Naive thymus-derived CD4-positive, alpha-beta T cell (primary cell): ENCODE measurements at regions not wholly inside any gene's neighbourhood (a gene's known extent, or its start where the extent isn't known, plus 50 kb on each side); places are given as distances from the start of the nearest gene placed in this dataset.

ENCODE experiments used
- ATAC-seq: fragments of 150-1000 bp; cut with Tn5 transposase; 2 replicates; pipeline ENCODE4 v1.10.0; 2021; ENCODE audit warnings: mild to moderate bottlenecking, moderate library complexity
- CTCF ChIA-PET: fragments of 350-600 bp; sonication (Branson Sonifier 250); formaldehyde crosslinking; loops from one replicate; lab custom pipeline; 2021; ENCODE audit warnings: antibody characterized with exemption; lab: Charles Lee
- POLR2A ChIA-PET: fragments of 350-600 bp; sonication (Branson Sonifier 250); formaldehyde crosslinking; loops from one replicate; lab custom pipeline; 2021; ENCODE audit warnings: antibody characterized with exemption, inconsistent platforms; lab: Charles Lee
- DNase-seq, 9 donors: peaks; one replicate each; pipeline versions ENCODE4 v3.0.0 to v3.0.0-alpha.2; 2020 to 2022; ENCODE audit warnings: mixed read lengths in 1 of 9
- H3K27ac ChIP-seq: one replicate; pipeline ENCODE4 v1.7.0; 2013; ENCODE audit warnings: mild to moderate bottlenecking, low read depth, low read length, moderate library complexity
- H3K27me3 ChIP-seq, 2 donors: one replicate each; pipeline ENCODE4 v1.7.0; 2013; ENCODE audit warnings: low read length in 2 of 2, mild to moderate bottlenecking in 2 of 2, moderate library complexity in 2 of 2; ENCODE audit not compliant: control insufficient read depth in 2 of 2, insufficient read depth in 2 of 2
- H3K36me3 ChIP-seq, 3 experiments: 1 replicate in 2 of 3; 2 replicates in 1 of 3; pipeline ENCODE4 v1.7.0; 2013; ENCODE audit warnings: low read length in 3 of 3, mild to moderate bottlenecking in 3 of 3, moderate library complexity in 1 of 3; ENCODE audit not compliant: insufficient read depth in 3 of 3, control insufficient read depth in 2 of 3
- H3K4me1 ChIP-seq, 2 donors: one replicate each; pipeline ENCODE4 v1.7.0; 2013; ENCODE audit warnings: low read length in 2 of 2, mild to moderate bottlenecking in 2 of 2, moderate library complexity in 1 of 2; ENCODE audit not compliant: control insufficient read depth in 2 of 2, insufficient read depth in 2 of 2
- H3K4me3 ChIP-seq: 2 replicates; pipeline ENCODE4 v1.7.0; 2013; ENCODE audit warnings: mild to moderate bottlenecking, low read length
- H3K9me3 ChIP-seq, 3 experiments: 1 replicate in 2 of 3; 2 replicates in 1 of 3; pipeline ENCODE4 v1.7.0; 2013; ENCODE audit warnings: low read length in 3 of 3; ENCODE audit not compliant: control insufficient read depth in 2 of 3
- H3K27ac Mint-ChIP-seq, 9 donors: one replicate each; pipeline ENCODE4 v1.8.0; 2020 to 2022; ENCODE audit warnings: mixed read lengths in 9 of 9, mild to moderate bottlenecking in 8 of 9, moderate library complexity in 5 of 9, inconsistent platforms in 2 of 9
- H3K27me3 Mint-ChIP-seq, 5 donors: one replicate each; pipeline ENCODE4 v1.8.0; 2021 to 2022; ENCODE audit warnings: mixed read lengths in 5 of 5, mild to moderate bottlenecking in 1 of 5
- H3K36me3 Mint-ChIP-seq, 5 donors: one replicate each; pipeline ENCODE4 v1.8.0; 2020 to 2022; ENCODE audit warnings: mixed read lengths in 5 of 5, mild to moderate bottlenecking in 3 of 5, inconsistent platforms in 1 of 5
- H3K4me1 Mint-ChIP-seq, 7 donors: one replicate each; pipeline ENCODE4 v1.8.0; 2020 to 2022; ENCODE audit warnings: mixed read lengths in 7 of 7, mild to moderate bottlenecking in 3 of 7, inconsistent platforms in 1 of 7
- H3K4me3 Mint-ChIP-seq, 10 donors: one replicate each; pipeline ENCODE4 v1.8.0; 2020 to 2022; ENCODE audit warnings: mild to moderate bottlenecking in 10 of 10, mixed read lengths in 10 of 10, moderate library complexity in 6 of 10, inconsistent platforms in 2 of 10
- H3K9me3 Mint-ChIP-seq, 11 donors: one replicate each; pipeline ENCODE4 v1.8.0; 2020 to 2022; ENCODE audit warnings: mixed read lengths in 11 of 11, mild to moderate bottlenecking in 4 of 11, inconsistent platforms in 1 of 11, moderate library complexity in 1 of 11
- intact Hi-C, 2 donors: fragments of 100-400 bp; cut with micrococcal nuclease; formaldehyde crosslinking; loops; one replicate each; pipeline ENCODE4 v1.15.1; 2023

DNA sequence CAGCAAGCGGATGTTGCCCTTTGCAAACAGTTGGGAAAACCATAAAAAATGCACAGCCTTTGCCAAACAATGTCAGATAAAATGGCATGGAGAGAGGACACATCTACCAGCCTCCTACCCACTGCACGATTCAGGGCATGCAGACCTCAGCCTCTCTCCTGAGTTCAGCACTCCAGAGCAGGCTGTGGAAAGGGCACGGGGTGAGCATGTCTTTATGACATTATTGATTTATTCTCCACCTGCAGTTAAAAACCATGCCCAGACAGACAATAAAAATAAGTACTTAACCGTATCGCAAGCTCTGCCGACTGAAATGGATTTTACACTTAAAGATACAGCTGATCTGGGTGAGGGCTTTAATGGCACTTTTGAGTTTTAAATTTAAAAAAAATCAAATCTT is 127.1 kb downstream of the MAF start:
- intact Hi-C loops = no loop called here
- H3K27me3 ChIP-seq = no peaks in the 10 kb centered on the region
- no peaks in the 10 kb centered on the region for H3K36me3 Mint-ChIP-seq
- no peaks in the 10 kb centered on the region for H3K4me1 ChIP-seq
- H3K27me3 Mint-ChIP-seq = peaks cover 0 to 10% (median 4%) of the 10 kb centered on the region in 5 donors
- H3K27ac Mint-ChIP-seq = no peak overlapping the region
- no peaks in the 10 kb centered on the region for H3K9me3 ChIP-seq
- peaks cover 0 to 1% (median 0%) of the 10 kb centered on the region in 11 donors for H3K9me3 Mint-ChIP-seq
- ChIA-PET CTCF (interaction anchor here (0.6 kb wide), 1 partner anchor 662 kb away, joined by 3 read pairs; no protein-coding TSS in a partner anchor), POLR2A (no interaction called here)
- no peak overlapping the region for H3K27ac ChIP-seq
- DNase-seq (no peak), ATAC-seq (no peak)
- no peaks in the 10 kb centered on the region for H3K36me3 ChIP-seq
- H3K4me3 Mint-ChIP-seq = no peak overlapping the region
- no peaks in the 10 kb centered on the region for H3K4me1 Mint-ChIP-seq
- no peak overlapping the region for H3K4me3 ChIP-seq

DNA sequence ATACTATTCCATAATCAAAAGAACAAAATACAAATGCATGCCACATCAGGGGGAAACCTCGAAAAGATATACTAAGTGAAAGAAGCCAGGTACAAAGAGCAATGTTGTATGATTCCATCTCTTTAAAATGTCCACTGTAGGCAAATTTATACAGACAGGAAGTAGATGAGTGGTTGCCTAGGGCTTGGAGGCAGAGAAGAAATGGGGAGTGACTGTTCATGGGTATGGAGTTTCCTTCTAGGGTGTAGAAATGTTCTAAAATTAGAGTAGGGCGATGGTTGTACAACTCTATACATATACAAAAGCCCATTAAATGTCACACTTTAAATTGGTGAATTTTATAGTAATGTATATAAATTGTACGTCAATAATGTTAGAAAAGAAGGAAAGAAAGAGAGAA is 128.1 kb downstream of the MAF start:
- POLR2A ChIA-PET = no interaction called here
- peaks cover 0 to 10% (median 4%) of the 10 kb centered on the region in 5 donors for H3K27me3 Mint-ChIP-seq
- Histone ChIP-seq H3K9me3 (no peaks in the 10 kb centered on the region), H3K36me3 (no peaks in the 10 kb centered on the region), H3K4me1 (no peaks in the 10 kb centered on the region), H3K27me3 (no peaks in the 10 kb centered on the region), H3K4me3 (no peak overlapping the region), H3K27ac (no peak overlapping the region)
- H3K4me1 Mint-ChIP-seq = no peaks in the 10 kb centered on the region
- peaks cover 0 to 1% (median 0%) of the 10 kb centered on the region in 11 donors for H3K9me3 Mint-ChIP-seq
- ATAC-seq (no peak), DNase-seq (no peak)
- no peak overlapping the region for H3K4me3 Mint-ChIP-seq
- intact Hi-C loops = no loop called here
- no peaks in the 10 kb centered on the region for H3K36me3 Mint-ChIP-seq
- CTCF ChIA-PET = interaction anchor here (0.6 kb wide), 1 partner anchor 130 kb away, joined by 4 read pairs; no protein-coding TSS in a partner anchor
- H3K27ac Mint-ChIP-seq = no peak overlapping the region

DNA sequence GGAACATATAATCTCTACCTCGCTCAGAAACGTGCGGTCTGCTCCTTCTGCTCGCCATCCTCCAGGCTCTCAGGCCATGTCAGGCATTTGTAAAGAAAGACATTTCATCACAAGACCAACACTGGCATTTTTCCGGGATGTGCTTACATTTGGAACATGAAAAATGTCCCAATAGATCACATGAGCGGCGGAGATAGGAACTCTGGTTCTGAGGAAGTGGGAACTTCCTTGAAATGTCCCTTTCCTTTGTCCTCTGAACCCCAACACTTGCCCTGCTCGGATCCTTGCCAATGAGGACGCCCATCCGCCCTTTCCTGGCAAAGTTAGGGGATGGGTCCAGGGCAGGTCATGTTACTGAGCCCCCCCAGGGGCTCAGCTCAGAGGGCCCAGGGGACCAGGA is 130.5 kb downstream of the MAF start:
- H3K4me1 ChIP-seq = no peaks in the 10 kb centered on the region
- H3K9me3 ChIP-seq = no peaks in the 10 kb centered on the region
- ChIA-PET CTCF (no interaction called here), POLR2A (no interaction called here)
- Mint-ChIP-seq H3K36me3 (no peaks in the 10 kb centered on the region), H3K9me3 (peaks cover 0 to 3% (median 0%) of the 10 kb centered on the region in 11 donors), H3K27ac (no peak overlapping the region), H3K4me1 (no peaks in the 10 kb centered on the region), H3K4me3 (no peak overlapping the region), H3K27me3 (peaks cover 0 to 13% (median 4%) of the 10 kb centered on the region in 5 donors)
- H3K36me3 ChIP-seq = no peaks in the 10 kb centered on the region
- ATAC-seq (no peak), DNase-seq (no peak)
- H3K27ac ChIP-seq = no peak overlapping the region
- H3K27me3 ChIP-seq = no peaks in the 10 kb centered on the region
- no peak overlapping the region for H3K4me3 ChIP-seq
- intact Hi-C loops = no loop called here

DNA sequence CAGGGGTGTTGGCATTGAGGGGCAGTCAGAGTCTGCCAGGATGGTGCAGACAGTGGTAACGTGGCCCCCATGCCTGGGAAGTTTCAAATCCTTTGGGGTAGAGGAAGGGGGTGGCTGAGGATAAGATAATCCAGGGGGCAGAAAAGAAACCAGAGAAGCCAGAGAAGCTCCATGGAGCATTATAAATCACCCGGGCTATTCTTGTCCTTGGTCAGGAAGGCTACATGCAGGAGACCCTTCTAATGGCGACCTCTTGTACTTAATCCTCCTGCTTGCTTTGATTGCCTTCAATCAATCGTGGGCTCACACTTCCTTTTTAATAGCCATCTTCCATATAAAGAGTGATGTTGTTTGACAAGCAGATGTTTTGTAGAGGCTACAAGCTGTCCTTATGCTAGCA is 131.9 kb downstream of the MAF start:
- Mint-ChIP-seq H3K36me3 (no peaks in the 10 kb centered on the region), H3K9me3 (peaks cover 0 to 4% (median 0%) of the 10 kb centered on the region in 11 donors), H3K4me3 (no peak overlapping the region), H3K27ac (no peak overlapping the region), H3K27me3 (peaks cover 0 to 12% (median 4%) of the 10 kb centered on the region in 5 donors), H3K4me1 (no peaks in the 10 kb centered on the region)
- no peak for DNase-seq
- ChIA-PET POLR2A (no interaction called here), CTCF (no interaction called here)
- Histone ChIP-seq H3K4me3 (no peak overlapping the region), H3K36me3 (no peaks in the 10 kb centered on the region), H3K9me3 (no peaks in the 10 kb centered on the region), H3K27me3 (no peaks in the 10 kb centered on the region), H3K27ac (no peak overlapping the region), H3K4me1 (no peaks in the 10 kb centered on the region)
- ATAC-seq = no peak
- intact Hi-C loops = no loop called here

DNA sequence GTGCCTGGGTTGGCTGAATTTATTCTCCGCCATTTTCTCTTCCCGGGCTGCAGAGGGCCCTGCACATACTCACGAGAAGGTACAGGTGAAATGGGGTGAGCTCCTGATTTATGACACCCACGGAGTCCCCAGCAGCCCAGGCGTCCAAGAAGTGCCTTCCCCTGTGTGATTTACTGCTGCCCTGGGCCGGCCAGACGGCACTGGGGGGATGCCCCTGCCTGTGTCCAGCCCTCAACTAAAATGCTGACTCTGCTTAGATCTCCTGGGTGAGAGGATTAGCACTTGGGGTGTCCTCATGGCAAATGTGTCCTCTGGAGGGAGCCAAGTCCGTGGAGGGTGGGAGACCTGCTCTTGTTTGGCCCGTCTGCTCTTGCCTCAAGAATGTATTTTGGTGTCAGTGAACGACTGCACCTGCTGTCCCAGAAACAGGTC is 132.4 kb downstream of the MAF start:
- H3K4me3 ChIP-seq = no peak overlapping the region
- CTCF ChIA-PET = no interaction called here
- H3K4me1 ChIP-seq = no peaks in the 10 kb centered on the region

DNA sequence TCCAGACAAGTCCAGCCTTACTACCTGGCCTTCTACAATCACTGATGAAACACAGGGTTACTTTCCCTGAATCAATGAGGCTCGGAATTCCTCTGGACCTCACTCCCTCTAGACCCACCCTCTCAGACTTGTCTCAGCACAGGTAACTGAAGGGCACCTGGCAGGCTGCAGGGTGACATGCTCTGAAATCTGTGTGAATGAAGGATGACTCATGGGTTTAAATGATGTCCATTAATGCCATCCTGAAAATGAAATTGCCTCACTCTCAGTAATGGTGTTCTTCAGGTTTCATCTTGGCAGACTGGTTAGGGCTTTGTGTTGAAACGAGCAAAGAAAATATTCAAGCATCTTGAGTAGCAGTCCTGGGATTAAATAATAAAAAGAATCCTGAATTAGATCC is 134.4 kb downstream of the MAF start:
- intact Hi-C loops = no loop called here
- POLR2A ChIA-PET = no interaction called here

More for the DNA sequence above, 132.4 kb downstream of the MAF start:
- no peaks in the 10 kb centered on the region for H3K4me1 Mint-ChIP-seq
- Histone ChIP-seq H3K36me3 (no peaks in the 10 kb centered on the region), H3K9me3 (no peaks in the 10 kb centered on the region), H3K27me3 (no peaks in the 10 kb centered on the region), H3K27ac (no peak overlapping the region)
- POLR2A ChIA-PET = no interaction called here
- H3K36me3 Mint-ChIP-seq = no peaks in the 10 kb centered on the region
- DNase-seq = no peak
- H3K4me3 Mint-ChIP-seq = no peak overlapping the region
- peaks cover 0 to 4% (median 0%) of the 10 kb centered on the region in 11 donors for H3K9me3 Mint-ChIP-seq
- intact Hi-C loops = no loop called here
- H3K27ac Mint-ChIP-seq = no peak overlapping the region
- peaks cover 0 to 12% (median 4%) of the 10 kb centered on the region in 5 donors for H3K27me3 Mint-ChIP-seq
- ATAC-seq = no peak

DNA sequence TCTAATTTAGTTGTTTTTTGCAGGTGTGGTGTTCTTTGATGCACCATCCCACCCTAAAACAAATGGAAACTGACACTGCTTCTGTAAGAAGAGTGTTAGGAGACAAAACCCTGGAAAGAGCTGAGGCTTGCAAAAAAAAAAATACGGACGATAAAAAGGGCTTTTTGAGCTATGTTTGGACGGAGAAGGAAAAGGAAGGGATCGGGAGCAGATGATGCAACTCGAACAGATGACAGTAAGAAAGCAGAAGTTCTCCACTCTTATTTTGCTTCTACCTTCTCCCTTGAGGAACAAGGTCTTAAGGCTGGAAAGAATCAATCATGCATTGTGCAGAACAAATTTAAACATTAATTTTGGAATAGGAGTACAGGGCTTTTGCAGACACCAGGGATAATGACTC is 136.7 kb downstream of the MAF start:
- POLR2A ChIA-PET = no interaction called here
- Mint-ChIP-seq H3K27me3 (peaks cover 0 to 14% (median 4%) of the 10 kb centered on the region in 5 donors), H3K4me3 (no peak overlapping the region), H3K4me1 (no peaks in the 10 kb centered on the region), H3K9me3 (peaks cover 0 to 6% (median 0%) of the 10 kb centered on the region in 11 donors), H3K36me3 (no peaks in the 10 kb centered on the region), H3K27ac (no peak overlapping the region)
- no peak overlapping the region for H3K4me3 ChIP-seq
- ATAC-seq (no peak), DNase-seq (no peak)
- H3K36me3 ChIP-seq = no peaks in the 10 kb centered on the region
- intact Hi-C loops = no loop called here
- CTCF ChIA-PET = no interaction called here
- no peak overlapping the region for H3K27ac ChIP-seq
- no peaks in the 10 kb centered on the region for H3K4me1 ChIP-seq
- no peaks in the 10 kb centered on the region for H3K9me3 ChIP-seq
- no peaks in the 10 kb centered on the region for H3K27me3 ChIP-seq

More for the DNA sequence above, 134.4 kb downstream of the MAF start:
- Histone ChIP-seq H3K27ac (no peak overlapping the region), H3K4me1 (no peaks in the 10 kb centered on the region), H3K27me3 (no peaks in the 10 kb centered on the region), H3K4me3 (no peak overlapping the region), H3K36me3 (no peaks in the 10 kb centered on the region), H3K9me3 (no peaks in the 10 kb centered on the region)
- CTCF ChIA-PET = no interaction called here
- Mint-ChIP-seq H3K27me3 (peaks cover 0 to 9% (median 0%) of the 10 kb centered on the region in 5 donors), H3K4me3 (no peak overlapping the region), H3K27ac (no peak overlapping the region), H3K36me3 (no peaks in the 10 kb centered on the region), H3K9me3 (peaks cover 0 to 6% (median 0%) of the 10 kb centered on the region in 11 donors), H3K4me1 (no peaks in the 10 kb centered on the region)
- no peak for ATAC-seq
- no peak for DNase-seq
